Nephron (organoid): ENCODE measurements at regions not wholly inside any gene's neighbourhood (a gene's known extent, or its start where the extent isn't known, plus 50 kb on each side); places are given as distances from the start of the nearest gene placed in this dataset.

ENCODE experiments used
- H3K27ac Mint-ChIP-seq, 3 experiments: 2 replicates each; pipeline ENCODE4 v1.8.0; 2020; ENCODE audit warnings: mixed read lengths in 3 of 3, mild to moderate bottlenecking in 2 of 3, moderate library complexity in 1 of 3
- H3K27me3 Mint-ChIP-seq: 2 replicates; pipeline ENCODE4 v1.8.0; 2021; ENCODE audit warnings: low read depth, mild to moderate bottlenecking, moderate library complexity, mixed read lengths
- H3K36me3 Mint-ChIP-seq: 2 replicates; pipeline ENCODE4 v1.8.0; 2020; ENCODE audit warnings: low read depth, mixed read lengths
- H3K4me1 Mint-ChIP-seq: 2 replicates; pipeline ENCODE4 v1.8.0; 2020; ENCODE audit warnings: mixed read lengths
- H3K4me3 Mint-ChIP-seq, 3 experiments: 2 replicates each; pipeline ENCODE4 v1.8.0; 2020; ENCODE audit warnings: mild to moderate bottlenecking in 3 of 3, mixed read lengths in 3 of 3, moderate library complexity in 2 of 3
- H3K9me3 Mint-ChIP-seq: 2 replicates; pipeline ENCODE4 v1.8.0; 2020; ENCODE audit warnings: mixed read lengths
- TF ChIP-seq, protein P1 (sequence below), 3 experiments: fragments of 200-600 bp; sonication (generic); IDR thresholded peaks; one replicate each; pipeline ENCODE4 v1.5.0; 2021; ENCODE audit warnings: antibody characterized with exemption in 3 of 3; ENCODE audit not compliant: unreplicated experiment in 3 of 3

DNA sequence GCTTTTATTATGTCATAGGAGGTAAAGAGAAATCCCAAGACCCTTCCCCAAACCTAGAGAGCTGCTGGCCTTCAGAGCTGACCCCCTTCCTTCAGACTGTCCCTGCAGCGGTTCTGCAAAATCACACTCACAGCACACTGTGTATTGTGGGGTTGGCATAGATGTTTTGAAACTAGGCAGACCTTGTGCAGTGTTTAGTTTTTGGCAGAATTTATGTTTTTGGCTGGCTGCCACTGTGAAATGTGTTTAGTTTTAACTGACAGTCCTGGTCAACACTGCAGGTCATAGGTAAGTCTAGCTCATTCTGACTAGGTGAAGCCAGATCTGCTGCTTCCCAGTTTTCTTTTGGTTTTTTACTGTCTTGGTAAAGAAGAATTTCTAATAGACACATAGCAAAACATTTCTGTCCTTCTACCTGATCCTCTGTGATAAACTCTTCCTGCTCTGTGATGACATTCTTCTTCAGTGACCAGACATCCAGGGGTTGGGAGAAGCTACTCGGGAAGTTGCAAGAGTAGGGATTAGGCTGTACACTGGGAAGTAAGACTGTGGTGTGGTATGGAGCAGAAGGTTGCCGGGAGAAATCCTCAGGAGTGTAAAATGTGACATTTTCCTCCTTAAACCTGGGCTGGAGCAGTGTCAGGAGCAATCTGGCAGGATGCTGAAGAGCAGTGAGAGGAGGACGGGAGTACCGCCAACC, 209.6 kb upstream of the MCTP2 start:
- Mint-ChIP-seq H3K4me3 (no peak overlapping the region), H3K4me1 (peaks cover 16% of the 10 kb centered on the region), H3K36me3 (no peaks in the 10 kb centered on the region), H3K9me3 (no peaks in the 10 kb centered on the region), H3K27me3 (no peaks in the 10 kb centered on the region), H3K27ac (peak overlapping the region in 1 of 3 experiments; percentile 1)
- TF ChIP-seq, protein P1, sequence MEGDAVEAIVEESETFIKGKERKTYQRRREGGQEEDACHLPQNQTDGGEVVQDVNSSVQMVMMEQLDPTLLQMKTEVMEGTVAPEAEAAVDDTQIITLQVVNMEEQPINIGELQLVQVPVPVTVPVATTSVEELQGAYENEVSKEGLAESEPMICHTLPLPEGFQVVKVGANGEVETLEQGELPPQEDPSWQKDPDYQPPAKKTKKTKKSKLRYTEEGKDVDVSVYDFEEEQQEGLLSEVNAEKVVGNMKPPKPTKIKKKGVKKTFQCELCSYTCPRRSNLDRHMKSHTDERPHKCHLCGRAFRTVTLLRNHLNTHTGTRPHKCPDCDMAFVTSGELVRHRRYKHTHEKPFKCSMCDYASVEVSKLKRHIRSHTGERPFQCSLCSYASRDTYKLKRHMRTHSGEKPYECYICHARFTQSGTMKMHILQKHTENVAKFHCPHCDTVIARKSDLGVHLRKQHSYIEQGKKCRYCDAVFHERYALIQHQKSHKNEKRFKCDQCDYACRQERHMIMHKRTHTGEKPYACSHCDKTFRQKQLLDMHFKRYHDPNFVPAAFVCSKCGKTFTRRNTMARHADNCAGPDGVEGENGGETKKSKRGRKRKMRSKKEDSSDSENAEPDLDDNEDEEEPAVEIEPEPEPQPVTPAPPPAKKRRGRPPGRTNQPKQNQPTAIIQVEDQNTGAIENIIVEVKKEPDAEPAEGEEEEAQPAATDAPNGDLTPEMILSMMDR (IDR thresholded peaks at IDR 0.05; ENCODE audit: unreplicated experiment in 3 of 3) = no peak

DNA sequence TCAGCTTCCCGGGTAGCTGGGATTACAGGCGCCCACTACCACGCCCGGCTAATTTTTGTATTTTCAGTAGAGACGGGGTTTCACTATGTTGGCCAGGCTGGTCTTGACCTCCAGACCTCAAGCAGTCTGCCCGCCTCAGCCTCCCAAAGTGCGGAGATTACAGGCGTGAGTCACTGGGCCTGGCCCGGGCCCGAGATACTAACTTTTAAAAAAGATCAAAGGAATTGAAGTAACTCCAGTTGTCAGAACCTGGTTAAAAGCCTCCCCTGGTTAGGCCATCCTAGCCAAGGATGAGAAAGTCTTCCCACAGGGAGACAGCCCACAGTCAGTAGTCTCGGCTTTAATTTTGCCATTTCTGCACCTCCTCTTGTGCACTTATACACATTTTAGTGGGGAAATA, 212.3 kb upstream of the MCTP2 start:
- no peak overlapping the region for H3K4me3 Mint-ChIP-seq
- H3K36me3 Mint-ChIP-seq = no peaks in the 10 kb centered on the region
- TF ChIP-seq, protein P1 (IDR thresholded peaks at IDR 0.05; ENCODE audit: unreplicated experiment in 3 of 3) = no peak
- no peaks in the 10 kb centered on the region for H3K27me3 Mint-ChIP-seq
- no peak overlapping the region for H3K27ac Mint-ChIP-seq
- peaks cover 5% of the 10 kb centered on the region for H3K9me3 Mint-ChIP-seq
- H3K4me1 Mint-ChIP-seq = peaks cover 8% of the 10 kb centered on the region

DNA sequence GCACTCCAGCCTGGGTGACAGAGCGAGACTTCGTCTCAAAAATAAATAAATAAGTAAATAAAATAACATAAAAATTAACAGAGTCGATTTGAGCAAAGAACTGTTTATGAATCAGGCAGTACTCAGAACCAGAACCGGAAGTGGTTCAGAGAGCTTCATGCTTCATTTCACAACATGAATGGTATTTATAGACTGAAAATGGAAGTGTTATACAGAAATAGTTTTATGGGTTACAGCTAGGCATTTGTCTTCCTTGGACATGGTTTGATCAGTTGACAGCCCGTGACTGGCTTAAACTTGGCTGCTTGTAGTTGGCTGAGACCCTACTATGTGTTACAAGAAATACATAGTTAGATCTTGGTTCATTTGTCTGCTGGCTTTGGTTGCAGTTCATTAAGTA, 216.0 kb upstream of the MCTP2 start:
- H3K27ac Mint-ChIP-seq = no peak overlapping the region
- no peaks in the 10 kb centered on the region for H3K36me3 Mint-ChIP-seq
- TF ChIP-seq, protein P1 (IDR thresholded peaks at IDR 0.05; ENCODE audit: unreplicated experiment in 3 of 3) = no peak
- no peaks in the 10 kb centered on the region for H3K4me1 Mint-ChIP-seq
- no peaks in the 10 kb centered on the region for H3K27me3 Mint-ChIP-seq
- H3K4me3 Mint-ChIP-seq = no peak overlapping the region
- peaks cover 5% of the 10 kb centered on the region for H3K9me3 Mint-ChIP-seq

DNA sequence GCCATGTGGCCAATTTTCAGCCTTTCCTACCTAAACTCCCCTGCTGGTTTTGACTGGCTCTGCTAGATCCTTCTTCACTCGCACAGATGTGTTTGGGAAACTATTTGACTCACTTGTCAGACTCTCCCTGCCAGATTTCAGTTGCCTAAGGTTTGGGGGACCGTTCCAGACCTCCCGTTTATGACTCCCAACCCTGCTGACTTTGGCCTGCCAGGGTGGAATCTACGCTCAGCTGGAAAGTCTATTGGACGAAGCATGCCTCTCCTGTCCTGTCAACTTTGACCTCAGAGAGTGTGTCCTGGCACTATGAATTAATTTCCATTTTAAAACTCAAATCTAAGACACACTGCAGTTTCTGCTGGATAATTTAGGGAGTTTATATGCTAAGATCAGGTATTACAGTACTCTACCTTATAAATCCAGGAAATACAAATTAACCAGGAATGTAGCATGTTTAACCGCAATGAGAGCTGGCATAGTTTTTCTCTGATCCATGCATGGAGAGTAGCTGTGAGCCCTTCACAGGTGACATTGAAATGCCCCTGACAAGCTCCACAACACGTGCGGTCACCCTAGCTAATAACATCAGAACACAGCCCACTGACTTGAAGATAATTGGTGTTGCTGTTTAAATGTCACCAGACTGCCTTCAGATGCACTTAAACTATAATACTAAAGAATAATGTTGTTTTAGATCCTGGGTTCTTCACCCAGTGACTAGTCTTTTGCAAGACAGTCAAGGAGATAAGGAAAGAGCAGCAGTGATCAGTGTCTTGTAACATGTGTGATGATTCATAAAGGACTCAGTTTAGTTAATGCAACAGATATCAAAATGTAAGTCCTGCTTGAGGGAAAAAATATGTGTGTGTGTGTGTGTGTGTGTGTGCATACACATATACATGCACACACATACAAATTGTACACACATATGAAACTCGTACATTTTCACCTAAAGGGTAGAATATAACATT, 223.0 kb upstream of the MCTP2 start:
- Mint-ChIP-seq H3K27me3 (no peaks in the 10 kb centered on the region), H3K27ac (no peak overlapping the region), H3K4me3 (no peak overlapping the region), H3K9me3 (no peaks in the 10 kb centered on the region), H3K36me3 (no peaks in the 10 kb centered on the region), H3K4me1 (no peaks in the 10 kb centered on the region)
- TF ChIP-seq, protein P1 (IDR thresholded peaks at IDR 0.05; ENCODE audit: unreplicated experiment in 3 of 3) = no peak

DNA sequence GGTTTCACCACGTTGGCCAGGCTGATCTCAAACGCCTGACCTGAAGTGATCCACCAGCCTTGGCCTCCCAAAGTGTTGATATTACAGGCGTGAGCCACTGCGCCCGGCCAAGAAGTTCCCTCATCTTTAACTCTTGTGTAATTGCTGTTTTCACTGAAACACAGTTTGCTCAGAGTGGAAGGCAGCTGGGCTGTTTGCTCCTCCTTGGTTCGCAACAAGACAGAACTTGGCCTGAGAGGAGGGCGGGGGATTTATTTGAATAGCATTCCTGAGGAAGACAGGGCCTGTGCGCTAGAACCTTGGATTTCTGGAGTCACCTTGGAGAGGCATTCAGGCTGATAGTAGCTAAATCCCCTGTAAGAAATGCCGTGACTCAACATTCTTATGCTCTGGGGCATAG, 226.7 kb upstream of the MCTP2 start:
- no peaks in the 10 kb centered on the region for H3K27me3 Mint-ChIP-seq
- TF ChIP-seq, protein P1 (IDR thresholded peaks at IDR 0.05; ENCODE audit: unreplicated experiment in 3 of 3) = no peak
- no peak overlapping the region for H3K27ac Mint-ChIP-seq
- H3K9me3 Mint-ChIP-seq = no peaks in the 10 kb centered on the region
- H3K4me3 Mint-ChIP-seq = no peak overlapping the region
- H3K36me3 Mint-ChIP-seq = no peaks in the 10 kb centered on the region
- peaks cover 16% of the 10 kb centered on the region for H3K4me1 Mint-ChIP-seq
